AG08396 (cell line): ENCODE measurements at regions not wholly inside any gene's neighbourhood (a gene's known extent, or its start where the extent isn't known, plus 50 kb on each side); places are given as distances from the start of the nearest gene placed in this dataset.

Source experiments
- DNase-seq: peaks from one replicate; pipeline ENCODE4 v3.0.0; 2012; ENCODE audit warnings: low spot score, mixed read lengths

DNA sequence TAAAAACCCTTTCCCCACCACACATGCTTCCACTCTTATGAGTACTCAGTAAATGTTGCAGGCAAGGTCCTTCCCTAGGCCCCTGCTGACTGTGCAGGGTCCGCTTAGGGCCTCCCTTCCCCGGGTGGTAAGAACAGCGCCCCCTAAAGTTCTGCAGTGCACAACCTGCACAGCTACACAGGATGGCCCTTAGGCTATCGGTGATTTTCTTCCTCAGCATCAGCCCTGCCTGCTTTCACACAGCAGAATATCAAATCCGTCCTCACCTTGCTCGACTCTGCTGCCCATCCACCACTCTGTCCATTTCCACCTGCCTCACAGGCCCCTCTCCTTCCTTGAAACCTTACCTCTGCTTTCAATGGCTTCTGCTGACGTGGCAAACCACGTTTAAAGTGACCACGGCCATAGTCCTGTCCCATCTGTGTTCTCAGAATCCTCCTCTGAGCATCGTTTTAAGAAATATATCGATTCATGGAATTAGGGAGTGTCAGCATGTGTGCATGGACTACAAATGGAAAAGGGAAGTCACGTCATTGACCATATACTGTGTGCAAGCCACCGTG, 51.4 kb upstream of the TMEM132E start:
- DNase-seq = no peak

DNA sequence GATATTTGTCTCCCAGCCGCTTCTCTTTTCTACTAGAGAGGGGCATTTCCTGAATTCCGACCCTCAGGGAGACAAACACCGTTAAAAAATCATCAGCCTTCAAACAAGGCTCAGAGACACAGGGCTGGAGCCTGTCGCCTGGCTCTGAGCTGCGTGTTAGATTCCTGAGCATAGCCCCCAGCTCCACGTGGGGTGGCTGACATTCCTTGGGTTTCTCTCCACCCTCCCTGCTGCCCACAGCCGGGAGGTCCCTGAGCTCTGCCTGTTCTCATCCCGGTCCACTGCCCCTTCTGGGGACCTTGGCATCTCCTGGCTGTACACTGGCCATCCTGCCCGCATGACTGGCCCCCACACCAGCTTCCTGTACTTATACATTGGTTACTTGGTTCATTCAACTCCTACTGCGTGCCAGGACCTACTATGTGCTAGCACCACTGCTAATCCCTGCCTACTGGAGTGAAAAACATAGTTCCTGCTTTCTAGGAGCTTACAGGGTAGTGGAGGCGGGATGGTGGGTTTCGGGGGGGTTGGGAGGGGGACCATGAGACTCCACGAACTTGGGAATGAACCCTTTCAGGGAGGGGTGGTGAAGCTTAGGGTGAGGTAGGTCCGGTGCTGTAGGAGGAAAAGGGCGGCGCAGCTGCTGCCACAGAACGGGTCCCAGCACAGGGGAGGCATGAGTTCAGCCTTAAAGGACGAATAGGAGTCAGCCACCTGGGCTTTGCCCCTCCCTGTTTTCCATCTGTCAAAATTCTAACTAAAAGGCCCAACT, 52.1 kb upstream of the TMEM132E start:
- no peak for DNase-seq

GRCh38 chr17:34525651-34526050, 53.7 kb upstream of the TMEM132E start:
- DNase-seq = no peak

- DNase-seq = no peak
These were observed 57.4 kb upstream of the TMEM132E start for GRCh38 chr17:34521955-34522354.

GRCh38 chr17:34519282-34519681, 60.1 kb upstream of the TMEM132E start:
- DNase-seq = no peak

DNA sequence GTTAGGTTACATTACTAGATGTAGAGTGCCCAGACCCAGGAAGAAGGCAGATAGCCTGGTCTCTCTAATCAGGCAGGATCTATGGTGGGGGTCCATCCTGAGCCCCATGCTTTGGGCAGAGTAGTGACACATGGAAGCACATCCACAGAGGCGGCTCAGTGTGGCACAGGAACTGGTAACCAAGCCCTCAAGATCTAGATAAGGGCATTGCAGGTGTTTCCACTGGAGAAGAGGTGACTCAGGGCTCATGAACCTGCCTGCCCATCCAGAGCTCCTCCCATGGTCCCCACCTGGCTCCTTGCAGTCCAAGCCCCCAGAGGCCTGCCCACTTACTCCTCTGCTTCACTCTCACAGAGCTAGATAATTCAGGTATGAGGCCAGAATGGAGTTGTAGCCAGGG, 62.0 kb upstream of the TMEM132E start:
- no peak for DNase-seq

GRCh38 chr17:34511931-34512330, 67.5 kb upstream of the TMEM132E start:
- no peak for DNase-seq

DNA sequence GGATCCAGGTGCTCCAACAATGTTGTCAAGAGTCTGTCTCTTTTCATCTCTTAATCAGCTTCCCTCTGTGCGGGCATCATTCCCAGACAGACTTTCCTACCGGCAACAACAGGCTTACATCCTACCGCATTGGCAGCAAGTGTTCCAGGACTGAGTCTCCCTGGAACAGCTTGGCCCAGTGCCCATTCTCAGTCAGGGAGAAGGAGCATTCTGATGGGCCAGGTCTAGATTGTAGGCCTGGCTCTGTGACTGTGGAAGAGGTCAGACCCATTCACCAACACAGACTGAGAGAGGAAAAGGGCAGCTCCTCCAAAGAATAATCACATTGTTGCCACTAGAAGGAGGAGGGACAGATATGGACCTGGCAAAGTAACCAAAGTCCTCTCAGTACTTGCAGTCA, 68.1 kb upstream of the TMEM132E start:
- DNase-seq = no peak

GRCh38 chr17:34504814-34505484, 74.4 kb upstream of the TMEM132E start:
- no peak for DNase-seq

GRCh38 chr17:34503528-34504195, 75.7 kb upstream of the TMEM132E start:
- DNase-seq = no peak

DNA sequence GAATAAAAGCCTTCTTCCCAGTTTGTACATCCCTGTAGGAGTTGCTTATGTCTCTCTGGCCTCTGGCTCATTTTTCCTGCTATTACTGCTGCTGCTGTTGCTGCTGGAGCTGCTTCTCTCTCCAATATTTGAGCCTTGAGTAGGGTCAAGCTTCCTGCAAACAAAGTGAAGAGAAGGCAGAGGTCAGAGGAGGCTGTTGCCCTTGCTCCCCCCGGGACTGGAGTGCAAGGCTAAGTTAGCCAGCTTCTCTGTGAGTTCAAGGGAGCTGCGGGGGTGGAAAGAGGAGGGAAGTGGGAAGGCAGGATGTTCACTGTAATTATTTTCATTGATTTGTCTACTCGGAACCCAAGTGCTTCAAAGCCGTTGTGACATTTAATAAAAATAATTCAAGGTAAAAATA, 77.0 kb upstream of the TMEM132E start:
- no peak for DNase-seq

DNA sequence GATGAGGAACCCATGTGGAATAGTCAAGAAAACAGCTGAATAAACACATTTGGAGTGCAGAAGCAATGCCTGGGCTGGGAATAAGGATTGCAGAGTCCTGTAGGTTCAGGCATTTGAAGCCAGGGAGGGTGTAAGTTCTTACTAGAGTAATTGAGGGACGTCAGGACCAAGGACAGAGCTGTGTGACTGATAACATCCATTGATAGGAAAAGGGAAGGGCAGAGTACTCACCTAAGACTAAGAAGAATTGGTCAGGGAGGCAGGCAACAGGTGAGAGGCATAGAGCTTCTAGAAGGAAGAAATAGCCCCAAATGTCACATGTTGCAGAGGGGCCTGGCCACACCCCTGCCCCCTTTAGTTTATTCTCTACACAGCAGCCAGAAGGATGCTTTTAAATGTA, 79.8 kb upstream of the TMEM132E start:
- DNase-seq = peak; percentile 26

DNA sequence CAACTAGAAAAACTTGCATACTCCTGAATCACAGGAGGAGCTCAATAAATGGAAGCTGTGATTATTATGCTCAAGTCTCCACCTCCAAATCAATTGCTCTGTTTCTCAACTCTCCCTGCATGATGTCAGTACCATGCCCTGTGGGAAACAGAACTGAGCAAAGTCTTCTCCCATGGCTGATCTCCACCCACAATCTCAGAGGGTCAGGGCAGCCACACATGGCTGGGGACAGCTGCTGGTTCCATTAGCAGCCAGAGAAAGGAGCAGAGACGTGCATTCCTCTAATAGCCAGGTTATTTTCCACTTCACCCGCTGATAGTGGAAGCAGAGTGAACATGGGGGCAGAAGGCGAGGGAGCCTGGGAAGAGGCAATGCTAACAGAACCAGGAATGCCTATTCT, 85.5 kb upstream of the TMEM132E start:
- no peak for DNase-seq

GRCh38 chr17:34487626-34488025, 91.8 kb upstream of the TMEM132E start:
- DNase-seq = no peak

GRCh38 chr17:34486761-34487160, 92.6 kb upstream of the TMEM132E start:
- no peak for DNase-seq

GRCh38 chr17:34485999-34486398, 93.4 kb upstream of the TMEM132E start:
- DNase-seq = no peak

- DNase-seq = no peak
These were observed 95.1 kb upstream of the TMEM132E start for GRCh38 chr17:34484193-34484733.

DNA sequence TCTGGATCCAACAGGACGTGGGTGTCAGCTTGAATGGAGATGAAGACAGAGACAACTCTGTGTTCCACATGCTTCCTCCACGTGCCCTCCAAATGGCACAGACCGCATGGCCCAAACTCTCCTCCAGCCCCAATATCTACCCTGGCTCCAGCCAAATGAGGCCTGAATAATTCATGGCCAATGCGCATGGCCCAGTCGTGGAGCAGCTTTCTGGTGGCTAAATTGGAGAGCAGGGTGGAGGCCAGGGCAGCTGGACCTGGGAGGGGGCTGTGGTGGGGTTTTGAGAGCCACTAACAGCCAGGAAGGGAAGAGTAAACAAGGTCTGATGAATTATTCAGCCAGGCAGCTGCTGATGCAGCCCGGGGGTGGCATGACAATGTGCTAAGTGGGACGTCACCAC, 96.7 kb upstream of the TMEM132E start:
- no peak for DNase-seq

GRCh38 chr17:34481779-34482178, 97.6 kb upstream of the TMEM132E start:
- DNase-seq = no peak

DNA sequence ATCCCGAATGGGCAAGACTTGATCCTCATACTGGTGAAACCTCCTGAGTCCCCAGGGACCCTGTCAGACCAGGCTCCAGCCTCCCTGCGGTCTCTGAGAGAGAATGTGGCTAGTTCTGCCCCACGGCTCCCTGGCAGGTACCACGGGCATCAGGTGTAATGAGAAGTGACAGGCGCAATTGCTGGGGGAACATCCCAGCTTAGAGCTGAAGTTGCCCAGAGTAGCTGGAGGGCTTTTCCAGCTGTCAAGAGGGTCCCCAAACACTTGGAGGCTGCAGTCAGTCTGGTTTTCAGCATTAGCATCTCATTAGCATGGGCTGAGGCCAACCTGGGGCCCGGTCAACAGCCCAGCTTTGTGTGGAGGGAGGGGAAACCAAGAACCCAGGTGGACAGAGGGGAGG, 100.0 kb upstream of the TMEM132E start:
- no peak for DNase-seq

DNA sequence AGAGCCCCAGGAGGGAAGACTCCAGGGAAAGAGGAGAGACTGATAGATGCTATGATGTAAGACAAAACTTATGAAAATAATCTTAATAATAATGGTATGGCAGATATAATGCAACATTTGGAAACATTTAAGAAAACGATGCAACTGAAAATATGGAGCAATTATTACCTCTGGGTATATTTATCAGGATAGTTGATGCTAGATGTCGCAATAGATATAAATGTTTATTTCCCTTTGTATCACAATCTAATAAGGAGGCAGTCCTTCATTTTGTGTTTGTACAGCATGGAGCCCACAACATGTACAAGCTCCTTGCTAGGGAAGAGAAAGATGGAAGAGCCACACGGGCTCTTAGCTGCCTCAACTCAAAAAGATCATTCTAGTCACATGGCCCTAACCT, 101.1 kb upstream of the TMEM132E start:
- no peak for DNase-seq

- no peak for DNase-seq
These were observed 104.1 kb upstream of the TMEM132E start for GRCh38 chr17:34475296-34475695.

DNA sequence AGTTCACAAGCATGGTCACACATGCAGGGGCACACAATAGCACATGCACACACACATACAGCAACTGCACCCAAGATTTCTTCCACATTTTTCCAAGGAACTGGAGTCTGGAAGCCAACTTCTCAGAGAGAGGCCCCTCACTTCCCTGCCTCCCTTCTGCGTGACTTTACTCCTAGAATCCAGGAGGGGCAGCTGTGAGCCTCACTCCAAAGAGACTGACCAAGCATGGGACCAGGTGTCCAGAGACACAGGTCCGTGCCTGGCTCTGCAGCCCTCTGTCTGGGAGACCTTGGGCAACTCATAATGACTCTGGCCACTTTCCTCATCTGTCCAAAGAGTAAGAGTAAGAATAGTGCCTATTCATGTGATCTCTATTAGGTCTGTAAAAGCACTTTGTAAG, 104.7 kb upstream of the TMEM132E start:
- DNase-seq = no peak
